A549 (cell line): ENCODE measurements at regions not wholly inside any gene's neighbourhood (a gene's known extent, or its start where the extent isn't known, plus 50 kb on each side); places are given as distances from the start of the nearest gene placed in this dataset.

Experiments
- HOXA7 ChIP-seq: fragments of 250-450 bp; sonication (Bioruptor Pico); IDR thresholded peaks from 2 replicates; pipeline ENCODE4 v1.5.0; 2020; ENCODE audit warnings: mild to moderate bottlenecking, moderate library complexity
- MYC ChIP-seq: IDR thresholded peaks from 2 replicates; pipeline ENCODE4 v1.6.1; 2012; ENCODE audit warnings: mild to moderate bottlenecking, inconsistent platforms, low read length, improper control_type of control experiment, borderline replicate concordance
- POLR2A ChIP-seq: IDR thresholded peaks from 2 replicates; pipeline ENCODE4 v1.6.1; 2012; ENCODE audit warnings: mild to moderate bottlenecking, low read length
- RAD21 ChIP-seq, 2 experiments: fragments of >200 bp in 1 of 2; sonication (Bioruptor Twin) in 1 of 2; formaldehyde crosslinking in 1 of 2; IDR thresholded peaks in 1 of 2; conservative IDR thresholded peaks in 1 of 2; 2 replicates in 1 of 2; 3 replicates in 1 of 2; pipeline ENCODE4 v1.6.1; 2012 to 2018; ENCODE audit warnings: inconsistent platforms in 1 of 2
- RFX5 ChIP-seq: fragments of 450-650 bp; IDR thresholded peaks from 2 replicates; pipeline ENCODE4 v1.7.1; 2014; ENCODE audit warnings: antibody characterized with exemption, mild to moderate bottlenecking, moderate library complexity
- TF ChIP-seq, protein P1 (sequence below): fragments of >200 bp; sonication (Bioruptor Twin); formaldehyde crosslinking; IDR thresholded peaks from 3 replicates; pipeline ENCODE4 v1.5.1; 2016

DNA sequence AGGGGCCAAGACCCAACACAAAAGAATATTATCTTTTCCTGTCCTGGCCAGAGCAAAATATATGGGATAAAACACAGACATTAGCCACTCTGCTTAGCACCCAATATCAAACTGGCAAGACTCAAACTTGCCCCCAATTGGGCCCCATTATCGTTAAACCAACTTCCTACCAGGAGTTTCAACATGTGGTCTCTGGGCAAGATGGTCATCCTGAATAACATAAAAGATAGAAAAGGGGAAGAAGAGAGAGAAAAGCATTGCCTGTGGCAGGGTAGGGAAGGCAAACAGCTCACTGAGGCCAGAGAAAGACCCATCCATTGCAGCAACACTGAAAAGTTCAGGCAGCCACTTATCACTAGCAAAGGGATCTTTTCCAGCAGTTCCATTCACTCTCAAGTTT lies 502.1 kb downstream of the KIF2B start:
- TF ChIP-seq, protein P1, sequence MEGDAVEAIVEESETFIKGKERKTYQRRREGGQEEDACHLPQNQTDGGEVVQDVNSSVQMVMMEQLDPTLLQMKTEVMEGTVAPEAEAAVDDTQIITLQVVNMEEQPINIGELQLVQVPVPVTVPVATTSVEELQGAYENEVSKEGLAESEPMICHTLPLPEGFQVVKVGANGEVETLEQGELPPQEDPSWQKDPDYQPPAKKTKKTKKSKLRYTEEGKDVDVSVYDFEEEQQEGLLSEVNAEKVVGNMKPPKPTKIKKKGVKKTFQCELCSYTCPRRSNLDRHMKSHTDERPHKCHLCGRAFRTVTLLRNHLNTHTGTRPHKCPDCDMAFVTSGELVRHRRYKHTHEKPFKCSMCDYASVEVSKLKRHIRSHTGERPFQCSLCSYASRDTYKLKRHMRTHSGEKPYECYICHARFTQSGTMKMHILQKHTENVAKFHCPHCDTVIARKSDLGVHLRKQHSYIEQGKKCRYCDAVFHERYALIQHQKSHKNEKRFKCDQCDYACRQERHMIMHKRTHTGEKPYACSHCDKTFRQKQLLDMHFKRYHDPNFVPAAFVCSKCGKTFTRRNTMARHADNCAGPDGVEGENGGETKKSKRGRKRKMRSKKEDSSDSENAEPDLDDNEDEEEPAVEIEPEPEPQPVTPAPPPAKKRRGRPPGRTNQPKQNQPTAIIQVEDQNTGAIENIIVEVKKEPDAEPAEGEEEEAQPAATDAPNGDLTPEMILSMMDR = no peak
- TF ChIP-seq POLR2A (no peak), RAD21 (conservative IDR thresholded peaks at IDR 0.05 in 1 of 2, IDR thresholded peaks at IDR 0.05 in 1 of 2) (no peak), RFX5 (no peak), MYC (no peak), HOXA7 (CRISPR knock-in tag) (no peak)
